Stimulated activated CD4-positive, alpha-beta T cell treated with anti-CD3 and anti-CD28 coated beads, Interleukin-12 subunit alpha, Interleukin-12 subunit beta, amount 100 ng/mL, for 4 hours (primary cell): ENCODE measurements at regions not wholly inside any gene's neighbourhood (a gene's known extent, or its start where the extent isn't known, plus 50 kb on each side); places are given as distances from the start of the nearest gene placed in this dataset.

Experiments
- DNase-seq: peaks from one replicate; pipeline ENCODE4 v3.0.0-alpha.2; 2020

DNA sequence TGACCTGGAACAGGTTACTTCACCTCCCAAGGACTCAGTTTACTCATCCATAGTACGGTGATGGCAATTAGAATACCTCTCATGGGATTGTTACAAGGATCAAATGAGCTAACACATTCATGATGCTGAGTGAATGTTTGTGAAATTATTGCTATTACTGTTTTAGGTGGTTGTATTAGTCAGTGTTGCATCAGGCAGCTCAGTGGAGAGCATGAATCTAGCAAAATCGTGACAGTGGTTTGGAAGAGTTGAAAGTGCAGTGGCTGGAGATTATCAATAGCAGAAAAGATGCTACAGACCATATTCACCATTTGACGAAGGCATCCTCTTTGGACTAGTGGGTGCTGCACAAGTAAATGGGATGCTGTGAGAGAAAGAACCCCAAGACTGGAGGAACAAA, 50.4 kb upstream of the CTNNBL1 start:
- no peak for DNase-seq

DNA sequence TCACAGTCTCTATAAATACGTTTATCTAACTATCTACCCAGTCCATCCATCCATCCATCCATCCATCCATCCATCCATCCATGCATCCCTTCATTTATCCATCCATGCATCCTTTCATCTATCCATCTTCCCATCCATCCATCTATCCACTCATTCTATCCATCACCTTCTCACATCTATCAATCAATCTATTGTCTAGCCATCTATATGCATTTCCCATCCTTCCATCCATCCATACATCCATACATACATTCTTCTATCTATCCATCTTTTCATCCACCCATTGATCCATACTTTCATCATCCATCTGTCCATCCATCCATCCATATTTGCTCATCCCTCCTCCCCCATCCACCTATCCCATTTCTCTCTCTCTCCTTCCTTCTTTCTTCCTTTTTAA, 51.6 kb upstream of the CTNNBL1 start:
- DNase-seq, result no peak

DNA sequence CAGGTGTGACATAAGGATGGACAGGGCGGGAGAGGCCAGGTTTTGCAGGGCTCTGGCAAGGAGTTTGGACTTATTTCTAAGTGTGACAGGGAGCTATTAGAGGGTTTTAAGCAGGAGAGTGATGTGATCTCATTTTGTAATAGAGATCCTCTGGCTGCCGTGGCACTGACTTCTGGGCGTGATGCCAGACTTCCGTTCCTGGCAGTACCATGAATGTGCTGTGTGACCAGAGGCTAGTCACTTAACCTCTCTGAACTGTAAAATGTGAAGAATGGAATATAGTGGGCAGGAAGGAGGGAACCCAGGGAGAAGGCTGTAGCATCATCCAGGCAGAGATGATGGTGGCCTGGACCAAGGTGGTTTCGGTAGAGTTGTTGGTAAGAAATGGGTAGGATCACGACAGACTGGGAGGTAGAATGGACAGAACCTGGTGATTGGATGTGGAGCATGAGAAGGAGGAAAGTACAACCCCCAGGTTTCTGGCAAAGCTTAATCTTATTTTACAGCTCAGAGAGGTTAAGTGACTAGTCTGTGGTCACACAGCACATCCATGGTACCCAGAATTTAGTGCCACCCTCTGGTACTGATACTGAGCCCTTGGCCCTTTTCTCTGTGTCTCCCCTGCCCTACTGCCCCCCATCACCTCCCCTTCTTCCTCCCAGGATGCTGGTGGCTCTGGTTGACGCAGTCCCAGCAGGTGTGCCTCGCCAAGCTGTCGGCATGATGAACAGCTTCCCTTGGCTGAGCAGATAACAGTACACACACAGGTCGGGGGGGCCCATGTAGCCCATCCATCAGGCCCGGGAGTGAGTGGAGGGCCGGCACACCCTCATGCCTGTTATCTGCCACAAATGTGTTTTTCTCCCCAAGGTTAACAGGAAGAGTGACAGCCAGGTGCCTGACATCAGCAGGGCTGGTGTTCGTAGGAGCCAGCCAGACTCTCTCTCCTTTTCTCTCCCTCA, 52.9 kb upstream of the CTNNBL1 start:
- no peak for DNase-seq

DNA sequence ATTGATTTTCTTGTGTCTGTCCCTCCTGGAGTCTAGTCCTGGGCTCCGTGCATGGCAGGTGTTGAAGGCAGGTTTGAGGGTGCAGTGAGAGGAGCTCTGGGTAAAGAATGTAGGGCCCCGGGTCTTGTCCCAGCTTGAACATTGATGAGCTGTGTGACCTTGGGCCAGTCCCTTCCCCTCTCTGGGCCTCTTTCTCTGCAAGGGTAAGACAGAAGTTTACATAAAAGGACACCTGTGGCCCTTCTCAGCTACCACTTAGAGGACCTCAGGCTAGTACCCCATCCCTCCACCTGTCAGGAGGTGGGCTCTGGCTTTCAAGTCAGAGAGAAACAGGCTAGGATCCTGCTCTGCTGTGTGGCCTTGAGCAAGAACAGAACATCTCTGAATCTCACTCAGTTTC, 55.3 kb upstream of the CTNNBL1 start:
- DNase-seq, result no peak

DNA sequence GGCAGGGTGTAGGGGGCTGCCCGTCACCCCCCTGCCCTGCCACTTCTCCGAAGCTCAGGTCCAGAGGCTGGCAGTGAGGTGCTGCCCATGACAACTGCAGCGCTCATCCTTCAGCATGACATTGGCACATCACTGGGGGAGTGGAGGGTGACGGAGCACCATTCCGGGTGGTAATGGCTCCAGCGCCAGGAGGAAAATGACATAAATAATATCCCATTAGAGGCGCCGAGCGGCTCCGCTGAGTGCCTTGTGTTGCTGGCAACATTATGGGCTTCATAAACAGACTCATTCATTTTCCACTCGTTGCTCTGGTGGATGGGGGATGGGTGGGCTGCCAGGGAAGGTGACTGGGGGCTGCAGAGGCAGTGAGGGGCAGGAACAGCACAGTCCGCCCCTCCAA, 56.9 kb upstream of the CTNNBL1 start:
- DNase-seq, result no peak

DNA sequence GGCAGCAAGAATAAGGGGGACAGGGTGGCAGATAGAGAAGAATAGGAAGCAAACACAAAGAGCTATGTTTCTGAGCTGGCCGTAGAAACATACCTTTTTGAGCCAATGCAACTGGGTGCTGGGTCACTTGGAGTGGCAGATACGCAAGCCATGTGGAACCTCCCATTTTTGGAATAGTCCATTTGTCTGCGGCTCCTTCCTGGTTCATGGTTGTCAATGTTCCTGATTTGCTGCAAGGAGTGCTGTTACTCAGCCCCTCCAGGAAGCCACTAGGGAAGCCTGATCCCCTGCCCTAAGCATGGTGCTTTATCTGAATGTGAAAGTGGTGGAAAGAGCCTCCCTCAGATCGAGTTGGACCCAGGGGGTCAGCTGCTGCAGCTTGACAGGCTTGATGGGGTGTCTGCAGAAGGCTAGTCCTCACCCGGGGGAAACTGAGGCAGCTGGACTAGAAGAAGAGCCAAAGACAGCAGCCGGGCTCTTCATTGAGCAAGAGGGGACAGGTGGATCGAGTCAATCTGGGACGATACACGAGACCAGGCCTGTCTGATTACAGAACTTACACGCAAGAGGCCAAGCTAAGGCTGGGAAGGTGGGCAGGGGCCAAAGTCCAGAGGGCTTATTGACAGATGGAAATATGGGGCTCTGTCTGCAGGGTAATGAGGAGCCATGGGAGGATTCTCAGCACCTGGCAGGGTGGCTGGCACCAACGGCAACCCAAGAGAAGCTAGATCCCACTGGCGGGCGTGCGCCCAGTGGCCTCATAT, 57.4 kb upstream of the CTNNBL1 start:
- no peak for DNase-seq

DNA sequence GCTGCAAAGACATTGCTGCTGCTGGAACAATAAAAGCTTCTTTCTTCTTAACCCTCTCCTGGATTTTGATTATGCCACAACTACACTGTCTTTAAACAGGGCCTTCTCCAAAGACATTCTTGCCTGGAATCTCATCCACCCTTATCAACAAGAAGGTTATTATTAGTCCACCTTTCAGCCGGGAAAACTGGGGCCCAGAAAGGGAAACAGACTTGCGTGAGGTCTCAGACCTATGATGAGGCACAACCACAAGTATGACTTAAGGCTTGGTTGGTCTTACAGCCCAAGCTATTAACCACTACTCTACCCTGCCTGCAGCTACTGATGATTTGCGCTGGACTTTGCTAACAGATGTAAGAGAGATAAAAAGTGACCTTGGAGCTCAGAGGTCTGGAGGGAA, 62.8 kb upstream of the CTNNBL1 start:
- DNase-seq, result no peak

DNA sequence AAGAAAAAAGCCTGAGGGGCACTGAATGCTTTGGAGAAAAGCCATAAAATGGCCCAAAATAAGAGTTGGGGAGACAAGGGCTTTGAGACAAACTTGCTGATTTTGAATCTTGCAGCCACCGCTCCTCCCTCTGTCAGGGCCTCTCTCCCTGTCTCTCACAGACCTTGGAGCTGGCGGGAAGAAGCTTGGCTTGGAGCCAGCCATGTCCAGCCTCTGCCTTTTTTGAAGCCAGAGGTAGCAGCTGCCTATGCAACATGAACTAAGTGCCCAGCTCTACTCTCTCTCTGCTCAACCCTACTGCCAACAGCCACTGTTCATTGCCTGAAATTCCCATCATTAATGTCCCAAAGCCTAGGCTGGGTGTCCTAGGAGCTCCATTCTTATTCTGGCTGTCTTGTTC, 63.7 kb upstream of the CTNNBL1 start:
- DNase-seq, result no peak

DNA sequence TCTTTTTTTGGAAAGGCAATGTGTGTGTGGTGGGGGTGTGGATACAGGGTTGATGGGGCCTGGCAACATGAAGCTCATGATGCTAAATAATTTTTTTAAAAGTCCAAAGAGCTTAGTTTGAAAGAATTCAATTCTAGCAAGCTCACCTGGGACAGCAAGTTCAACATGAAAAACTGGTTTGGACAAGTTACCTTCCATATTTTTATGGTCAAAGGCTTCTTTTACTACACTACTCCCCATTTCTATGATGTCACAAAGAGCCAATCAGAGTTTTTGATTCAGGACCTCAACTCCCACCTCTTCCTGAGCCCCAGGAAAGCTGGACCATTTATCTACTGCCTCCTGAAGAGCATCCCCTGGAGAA, 66.1 kb upstream of the CTNNBL1 start:
- no peak for DNase-seq

DNA sequence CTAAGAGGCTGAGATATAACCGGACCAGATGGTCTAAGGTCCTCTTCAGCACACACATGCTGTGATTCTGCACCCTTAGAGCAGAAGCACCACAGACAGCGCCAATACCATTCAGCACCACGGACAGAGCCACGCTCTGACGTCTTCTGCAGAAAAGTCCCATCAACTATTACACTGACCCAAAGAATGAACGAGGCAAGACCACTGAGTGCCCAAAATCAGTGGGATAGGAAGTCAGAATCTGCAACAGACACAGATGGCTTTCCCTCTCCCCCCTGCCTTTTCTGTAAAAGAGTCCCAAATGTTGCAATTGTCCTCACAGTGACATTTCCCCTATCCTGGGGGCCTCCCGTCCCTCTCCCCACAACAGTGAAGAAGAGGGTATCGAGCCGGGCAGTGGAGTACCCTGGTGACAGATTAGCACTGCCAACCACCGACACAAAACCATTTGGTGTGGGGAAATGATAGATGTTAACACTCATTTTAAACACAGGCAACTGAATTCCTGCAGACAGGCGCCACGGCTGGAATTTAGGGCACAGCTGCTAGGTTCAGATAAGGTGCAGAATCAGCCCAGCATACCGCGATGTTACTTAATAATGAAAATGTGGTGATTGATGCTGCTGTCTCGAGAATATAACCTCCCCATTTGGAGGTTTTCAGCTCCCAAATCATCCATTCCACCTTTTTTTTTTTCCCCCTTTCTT, 66.6 kb upstream of the CTNNBL1 start:
- DNase-seq, result peak; percentile 9

DNA sequence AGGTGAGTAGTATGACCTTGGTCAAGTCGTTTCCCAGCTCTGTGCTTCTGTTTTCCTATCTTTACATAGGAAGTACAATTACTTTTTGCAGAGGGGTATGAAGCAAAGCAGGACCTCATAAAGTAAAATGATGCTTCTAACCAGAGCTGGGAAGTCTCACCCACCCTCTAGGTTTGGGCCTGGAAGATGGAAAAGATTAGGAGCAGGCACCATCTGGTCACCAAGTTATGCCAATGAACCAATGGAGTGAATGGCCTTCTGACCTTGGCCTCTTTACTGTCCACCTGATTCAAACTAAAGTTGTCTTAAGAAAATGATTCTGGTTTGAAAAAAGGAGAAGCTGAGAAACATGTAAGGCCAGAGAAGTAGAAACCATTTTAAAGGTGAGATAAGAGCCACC, 68.9 kb upstream of the CTNNBL1 start:
- DNase-seq, result no peak

DNA sequence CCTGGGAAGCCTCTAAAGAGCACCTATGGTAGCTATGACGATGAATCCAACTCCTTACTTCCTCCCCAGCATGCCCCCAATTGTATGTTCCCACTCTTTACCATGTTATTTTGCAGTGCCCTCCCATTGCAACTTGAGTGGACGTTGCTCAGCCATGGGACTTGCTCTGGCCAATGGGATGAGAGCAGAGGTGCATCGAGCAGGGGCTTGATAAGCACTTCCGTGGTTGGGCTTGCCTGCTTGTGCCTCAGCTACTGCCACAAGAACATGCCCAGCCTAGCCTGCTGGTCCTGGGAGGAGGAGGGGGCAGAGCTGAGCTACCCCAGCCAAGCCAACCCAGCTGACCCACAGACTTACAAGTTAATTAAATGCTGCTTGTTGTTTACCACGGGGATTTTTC, 71.1 kb upstream of the CTNNBL1 start:
- DNase-seq, result no peak

DNA sequence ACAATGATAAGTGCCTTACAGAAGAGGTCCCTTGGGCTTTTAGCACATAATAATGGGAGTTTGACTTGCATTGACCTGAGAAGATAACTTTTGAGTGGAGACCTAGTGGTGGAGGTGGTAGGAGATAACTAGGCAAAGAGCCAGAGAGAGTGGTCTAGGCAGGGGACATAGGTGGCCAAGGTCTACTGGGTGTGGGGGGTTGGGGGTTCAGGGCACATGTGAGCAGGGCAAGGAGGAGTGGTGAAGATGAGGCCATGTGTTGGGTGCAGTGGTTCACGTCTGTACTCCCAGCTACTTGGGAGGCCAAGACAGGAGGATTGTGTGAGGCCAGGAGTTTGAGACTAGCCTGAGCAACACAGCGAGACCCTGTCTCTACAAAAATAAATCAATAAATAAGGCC, 74.3 kb upstream of the CTNNBL1 start:
- DNase-seq, result no peak

DNA sequence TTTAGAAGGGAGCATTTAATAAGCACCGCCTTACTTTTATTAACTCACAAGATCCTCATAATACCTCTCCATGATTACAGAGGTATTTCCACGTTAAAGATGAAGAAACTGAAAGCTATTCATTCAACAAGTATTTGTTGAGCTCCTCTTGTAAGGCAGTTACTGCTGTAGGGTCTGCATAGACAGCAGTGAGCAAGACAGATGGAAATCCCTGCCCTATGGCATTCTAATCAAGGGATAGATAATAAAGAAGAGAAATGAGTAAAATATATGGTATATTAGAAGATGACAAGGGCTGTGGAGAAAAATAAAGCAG, 77.8 kb upstream of the CTNNBL1 start:
- no peak for DNase-seq

DNA sequence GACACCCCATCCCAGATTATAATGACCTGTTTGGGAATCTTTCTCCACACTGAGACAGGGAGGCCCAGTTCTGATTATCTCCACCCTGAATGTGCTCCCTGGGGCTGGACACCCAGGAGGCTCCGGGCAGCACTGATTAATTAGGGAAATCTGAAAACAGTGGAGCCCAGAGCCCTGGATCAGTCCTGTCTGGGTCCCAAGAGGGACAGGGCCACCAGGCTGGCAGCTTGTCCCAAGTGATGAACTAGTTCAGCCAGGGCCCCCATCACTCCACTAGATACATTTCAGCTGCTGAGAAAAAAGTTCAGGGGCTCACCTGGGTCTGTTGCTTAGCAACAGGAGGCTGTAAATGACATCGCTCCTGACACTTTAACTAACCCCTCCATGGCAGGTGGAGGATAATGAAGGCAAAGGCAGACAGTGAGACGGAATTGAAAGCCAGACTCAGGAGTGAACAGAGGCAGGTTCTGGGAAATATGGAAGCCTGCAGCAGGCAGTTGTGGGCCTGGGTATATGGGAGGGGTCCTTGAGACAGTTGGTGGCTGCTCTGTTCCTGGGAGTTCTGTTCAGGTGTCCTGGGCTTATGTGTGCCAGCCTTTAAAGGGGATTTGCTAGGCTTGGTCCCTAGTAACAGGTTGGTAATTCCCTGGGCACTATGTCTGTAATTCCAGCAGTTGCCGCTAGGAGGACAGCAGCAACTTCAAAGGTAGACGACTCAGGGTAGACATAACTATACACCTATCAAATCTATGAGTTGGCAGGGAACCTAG, 78.3 kb upstream of the CTNNBL1 start:
- DNase-seq, result peak; percentile 62

DNA sequence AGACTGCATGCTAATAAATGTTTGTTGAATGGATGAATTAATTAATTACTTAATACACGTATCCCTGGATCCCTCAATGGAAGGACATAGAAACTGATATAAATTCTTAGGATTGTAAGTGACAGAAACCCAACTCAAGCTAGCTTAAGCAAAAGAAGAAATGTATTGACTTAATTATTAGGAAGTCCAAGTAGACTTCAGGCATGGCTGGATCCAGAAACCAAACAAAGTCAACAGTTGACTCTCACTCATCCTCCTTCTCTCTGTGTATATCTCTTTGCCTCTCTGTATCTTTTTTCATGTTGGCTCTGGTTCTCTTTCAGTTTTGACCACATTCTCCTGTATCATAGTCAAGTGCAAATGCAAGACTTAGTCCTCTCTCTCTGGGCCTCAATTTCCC, 82.0 kb upstream of the CTNNBL1 start:
- no peak for DNase-seq

DNA sequence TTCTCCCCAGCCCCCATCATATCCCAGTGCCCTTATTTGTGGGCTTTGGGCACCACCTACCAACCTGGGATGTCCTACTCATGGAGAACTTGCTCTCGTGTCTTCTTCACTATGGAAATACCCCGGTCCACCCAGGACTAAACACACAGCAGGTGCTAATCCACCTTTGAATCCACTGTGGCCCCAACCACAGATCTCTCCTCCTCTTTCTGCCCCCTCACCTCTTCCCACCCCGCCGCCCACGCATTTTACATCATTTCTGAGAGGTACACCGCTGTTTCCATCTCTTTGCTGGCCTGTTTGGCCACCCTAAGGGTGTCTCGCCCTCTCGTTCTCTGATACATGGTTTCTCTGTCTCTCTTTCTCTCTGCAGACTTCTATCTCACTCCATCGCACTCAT, 82.5 kb upstream of the CTNNBL1 start:
- no peak for DNase-seq

DNA sequence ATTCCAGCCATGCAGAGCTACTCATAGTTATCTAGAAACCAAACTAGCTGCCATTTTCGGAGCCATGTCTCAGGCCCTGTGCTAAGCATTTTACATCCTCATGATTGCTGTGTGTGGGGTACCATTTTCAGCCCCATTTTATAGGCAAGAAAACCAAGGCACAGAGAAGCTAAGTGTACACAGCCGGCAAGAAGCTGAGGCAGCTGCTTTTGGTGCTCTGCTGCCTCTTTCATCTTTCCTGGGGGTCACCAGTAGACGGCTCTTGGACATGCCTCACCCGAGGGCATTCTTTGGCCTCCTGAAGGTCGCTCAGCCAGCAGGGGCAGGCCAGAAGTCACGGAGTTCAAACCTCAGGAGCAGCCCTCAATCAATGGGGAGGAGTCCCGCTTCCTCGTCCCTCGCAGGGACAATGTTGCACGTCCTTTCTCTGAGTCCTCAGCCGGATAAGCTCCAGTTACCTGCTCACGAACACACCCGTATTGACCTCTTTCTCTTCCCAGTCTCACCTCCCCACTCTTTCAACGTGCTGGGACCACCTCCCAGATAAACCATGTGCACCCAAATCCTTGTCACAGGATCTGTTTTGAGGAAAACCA, 82.6 kb upstream of the BLCAP start:
- no peak for DNase-seq

DNA sequence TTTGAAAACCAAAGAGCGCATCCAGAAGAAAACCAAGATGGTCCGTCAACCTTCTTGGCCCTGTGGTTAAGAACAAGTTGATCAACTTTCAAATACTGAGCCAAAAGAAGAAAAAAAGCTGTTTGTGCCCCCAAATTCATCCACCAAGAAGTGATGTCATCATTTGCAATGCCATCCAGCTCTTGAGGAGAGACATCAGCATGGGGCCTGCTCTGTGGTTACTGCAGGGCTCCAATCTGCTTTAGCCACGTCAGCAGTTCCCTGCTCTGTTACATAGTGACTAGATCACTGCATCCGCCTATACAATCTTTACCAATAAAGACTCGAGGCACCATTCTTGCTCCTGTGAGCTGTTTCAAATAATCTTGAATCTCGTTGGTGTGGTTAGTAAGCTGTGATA, 75.0 kb upstream of the BLCAP start:
- no peak for DNase-seq

DNA sequence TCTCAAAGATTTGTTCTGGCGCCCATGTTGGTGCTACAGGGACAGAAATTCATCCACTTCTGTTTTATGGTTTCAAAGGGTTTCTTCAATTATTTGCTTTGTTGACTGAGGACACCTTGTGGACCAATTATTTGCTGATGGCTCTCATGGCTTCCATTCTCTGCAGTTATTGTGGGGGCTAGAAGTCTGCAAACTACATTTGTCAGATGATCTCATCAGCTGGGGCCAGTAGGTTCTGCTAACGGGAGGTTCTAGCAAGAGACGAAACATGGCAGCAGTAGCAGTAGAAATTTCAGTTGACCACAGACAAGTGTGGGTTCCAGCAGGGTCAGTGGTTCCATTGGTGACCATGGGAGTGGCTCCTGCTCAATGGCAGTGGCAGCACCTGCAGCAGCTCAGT, 72.8 kb upstream of the BLCAP start:
- DNase-seq, result no peak

DNA sequence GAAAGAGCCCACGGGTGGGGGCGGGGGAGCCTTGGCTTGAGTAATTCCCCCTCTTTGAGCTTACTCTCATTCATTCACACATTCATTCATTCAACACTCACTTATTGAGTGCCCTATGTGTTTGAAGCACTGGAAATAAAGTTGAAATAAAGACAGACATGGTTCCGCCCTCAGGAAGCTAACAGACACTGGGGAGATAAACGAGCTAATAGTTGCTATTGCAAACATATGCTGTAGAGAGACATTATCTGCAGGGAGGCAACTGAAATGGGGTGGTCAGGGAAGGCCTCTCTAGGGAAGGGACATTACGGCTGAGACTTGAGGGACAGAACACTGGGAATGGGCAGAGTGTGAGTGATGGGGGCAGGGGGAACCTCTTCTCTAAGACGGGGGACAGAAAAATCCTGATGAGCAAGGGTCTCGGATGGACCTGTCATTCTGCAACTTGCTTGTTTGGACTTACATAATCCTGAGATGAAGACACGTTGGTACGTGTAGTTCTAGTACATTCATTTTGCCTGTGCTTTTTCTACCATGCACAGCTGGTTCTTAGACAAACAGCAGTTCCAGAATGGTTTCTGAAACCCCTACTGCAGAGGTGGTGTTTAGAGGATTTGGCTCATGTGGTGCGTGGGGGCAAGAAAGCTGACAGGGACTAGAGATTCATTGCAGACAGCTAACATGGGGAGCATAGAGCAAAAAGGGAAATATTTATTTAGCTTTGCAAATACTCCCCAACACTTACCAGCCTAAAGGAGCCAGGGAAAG, 71.1 kb upstream of the BLCAP start:
- DNase-seq, result no peak

DNA sequence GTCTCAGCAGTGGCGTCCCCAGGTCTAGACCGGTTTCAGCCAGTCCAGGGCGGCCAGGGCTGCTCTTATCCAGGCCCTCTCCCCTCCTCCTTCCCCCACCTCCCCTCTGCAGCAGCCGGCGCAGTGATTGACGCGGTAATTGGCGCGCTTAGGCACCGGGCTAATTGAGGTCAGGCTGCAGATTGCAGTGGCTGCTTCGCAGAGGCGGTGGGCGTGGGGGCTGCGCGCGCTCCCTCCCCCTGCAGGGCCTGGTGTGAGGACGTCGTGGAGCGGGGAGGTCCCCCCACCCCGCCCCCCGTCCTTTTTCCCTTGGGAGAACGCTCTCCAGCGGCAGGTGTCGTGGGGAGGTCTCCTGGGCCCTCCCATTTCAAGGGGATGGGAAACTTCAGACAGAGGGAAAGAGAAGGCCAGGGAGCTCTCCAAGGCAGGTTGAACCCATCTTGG, 70.4 kb upstream of the BLCAP start:
- DNase-seq, result no peak
